Neural progenitor cell (in vitro differentiated cells): ENCODE measurements at regions not wholly inside any gene's neighbourhood (a gene's known extent, or its start where the extent isn't known, plus 50 kb on each side); places are given as distances from the start of the nearest gene placed in this dataset.

ENCODE experiments used
- DNase-seq: peaks from one replicate; pipeline ENCODE4 v3.0.0-alpha.2; 2016; ENCODE audit warnings: low spot score
- H2AFZ ChIP-seq: fragments of 200-600 bp; sonication (generic); replicated peaks from 2 replicates; pipeline ENCODE4 v1.6.1; 2016; ENCODE audit warnings: antibody characterized with exemption
- H3F3A ChIP-seq: fragments of 200-600 bp; sonication (generic); 2 replicates; pipeline ENCODE4 v1.6.1; 2016; ENCODE audit warnings: antibody characterized with exemption, low read depth
- H3K27ac ChIP-seq: fragments of 200-600 bp; sonication (generic); 2 replicates; pipeline ENCODE4 v1.5.1; 2016; ENCODE audit warnings: mild to moderate bottlenecking
- H3K27me3 ChIP-seq: fragments of 200-600 bp; sonication (generic); 2 replicates; pipeline ENCODE4 v1.6.1; 2016; ENCODE audit warnings: mild to moderate bottlenecking, moderate library complexity
- H3K36me3 ChIP-seq: fragments of 200-600 bp; sonication (generic); 2 replicates; pipeline ENCODE4 v1.5.1; 2016
- H3K4me1 ChIP-seq: fragments of 200-600 bp; sonication (generic); 2 replicates; pipeline ENCODE4 v1.6.1; 2016; ENCODE audit warnings: mixed run types
- H3K4me2 ChIP-seq: fragments of 200-600 bp; sonication (generic); 2 replicates; pipeline ENCODE4 v1.6.1; 2016
- H3K4me3 ChIP-seq: fragments of 200-600 bp; sonication (generic); 2 replicates; pipeline ENCODE4 v1.5.1; 2016
- H3K79me2 ChIP-seq: fragments of 200-600 bp; sonication (generic); 2 replicates; pipeline ENCODE4 v1.6.1; 2016; ENCODE audit warnings: low read depth
- H3K9ac ChIP-seq: fragments of 200-600 bp; sonication (generic); 2 replicates; pipeline ENCODE4 v1.6.1; 2016
- H3K9me3 ChIP-seq: fragments of 200-600 bp; sonication (generic); 2 replicates; pipeline ENCODE4 v1.5.1; 2016; ENCODE audit warnings: low read depth
- H4K20me1 ChIP-seq: fragments of 200-600 bp; sonication (generic); 2 replicates; pipeline ENCODE4 v1.6.1; 2016; ENCODE audit warnings: low read depth
- H3K27ac Mint-ChIP-seq: 3 replicates; pipeline ENCODE4 v1.8.0; 2021; ENCODE audit warnings: mixed read lengths
- H3K27me3 Mint-ChIP-seq: 2 replicates; pipeline ENCODE4 v1.8.0; 2022; ENCODE audit warnings: low read depth, mild to moderate bottlenecking, inconsistent platforms, moderate library complexity, mixed read lengths; ENCODE audit not compliant: insufficient read depth
- H3K36me3 Mint-ChIP-seq: 3 replicates; pipeline ENCODE4 v1.8.0; 2021; ENCODE audit warnings: mixed read lengths
- H3K4me1 Mint-ChIP-seq: 3 replicates; pipeline ENCODE4 v1.8.0; 2021; ENCODE audit warnings: mixed read lengths
- H3K4me3 Mint-ChIP-seq: 3 replicates; pipeline ENCODE4 v1.8.0; 2021; ENCODE audit warnings: mild to moderate bottlenecking, moderate library complexity, mixed read lengths
- H3K9me3 Mint-ChIP-seq: 3 replicates; pipeline ENCODE4 v1.8.0; 2020; ENCODE audit warnings: mixed read lengths
- CTCF ChIP-seq: fragments of 200-600 bp; sonication (generic); IDR thresholded peaks from 2 replicates; pipeline ENCODE4 v1.5.1; 2017; ENCODE audit warnings: antibody characterized with exemption, mild to moderate bottlenecking
- EZH2 ChIP-seq: fragments of 200-600 bp; sonication (generic); IDR thresholded peaks from 2 replicates; pipeline ENCODE4 v1.6.1; 2017; ENCODE audit warnings: antibody characterized with exemption, mild to moderate bottlenecking, moderate library complexity
- EZH2phosphoT487 ChIP-seq: fragments of 200-600 bp; sonication (generic); IDR thresholded peaks from 2 replicates; pipeline ENCODE4 v1.6.1; 2017; ENCODE audit warnings: antibody characterized with exemption

- Histone ChIP-seq H3K27ac (no peak overlapping the region), H3K4me1 (no peaks in the 10 kb centered on the region), H3K36me3 (no peaks in the 10 kb centered on the region), H3F3A (no peaks in the 10 kb centered on the region), H2AFZ (no peak overlapping the region), H3K9me3 (no peaks in the 10 kb centered on the region), H3K4me3 (no peak overlapping the region), H4K20me1 (no peaks in the 10 kb centered on the region), H3K4me2 (no peak overlapping the region), H3K27me3 (no peaks in the 10 kb centered on the region), H3K79me2 (no peaks in the 10 kb centered on the region), H3K9ac (no peak overlapping the region)
- Mint-ChIP-seq H3K4me3 (no peak overlapping the region), H3K27ac (no peak overlapping the region), H3K4me1 (no peaks in the 10 kb centered on the region), H3K9me3 (no peaks in the 10 kb centered on the region), H3K27me3 (no peaks in the 10 kb centered on the region), H3K36me3 (no peaks in the 10 kb centered on the region)
- no peak for TF ChIP-seq EZH2phosphoT487
- no peak for TF ChIP-seq CTCF
- no peak for TF ChIP-seq EZH2
- no peak for DNase-seq
Observed at GRCh38 chr2:146080925-146081324, 1561.0 kb upstream of the ZEB2 start.

GRCh38 chr2:146079216-146079615 lies 1559.3 kb upstream of the ZEB2 start:
- Mint-ChIP-seq H3K4me3 (no peak overlapping the region), H3K27ac (no peak overlapping the region), H3K9me3 (no peaks in the 10 kb centered on the region), H3K27me3 (no peaks in the 10 kb centered on the region), H3K4me1 (no peaks in the 10 kb centered on the region), H3K36me3 (no peaks in the 10 kb centered on the region)
- Histone ChIP-seq H3K9ac (no peak overlapping the region), H3K4me2 (no peak overlapping the region), H4K20me1 (no peaks in the 10 kb centered on the region), H3K27ac (no peak overlapping the region), H3K27me3 (no peaks in the 10 kb centered on the region), H3F3A (no peaks in the 10 kb centered on the region), H2AFZ (no peak overlapping the region), H3K9me3 (no peaks in the 10 kb centered on the region), H3K4me3 (no peak overlapping the region), H3K4me1 (no peaks in the 10 kb centered on the region), H3K79me2 (no peaks in the 10 kb centered on the region), H3K36me3 (no peaks in the 10 kb centered on the region)
- DNase-seq: no peak
- TF ChIP-seq EZH2phosphoT487 (no peak), EZH2 (no peak), CTCF (no peak)

GRCh38 chr2:146077156-146077555 lies 1557.2 kb upstream of the ZEB2 start:
- Mint-ChIP-seq H3K4me3 (no peak overlapping the region), H3K36me3 (no peaks in the 10 kb centered on the region), H3K27ac (no peak overlapping the region), H3K27me3 (peaks cover 2% of the 10 kb centered on the region), H3K9me3 (no peaks in the 10 kb centered on the region), H3K4me1 (no peaks in the 10 kb centered on the region)
- H3F3A ChIP-seq: no peaks in the 10 kb centered on the region
- H4K20me1 ChIP-seq: no peaks in the 10 kb centered on the region
- no peaks in the 10 kb centered on the region for H3K4me1 ChIP-seq
- TF ChIP-seq EZH2phosphoT487: no peak
- TF ChIP-seq EZH2: no peak
- no peak for TF ChIP-seq CTCF
- H3K27ac ChIP-seq: no peak overlapping the region
- H3K36me3 ChIP-seq: no peaks in the 10 kb centered on the region
- no peak overlapping the region for H3K9ac ChIP-seq
- H3K9me3 ChIP-seq: no peaks in the 10 kb centered on the region
- no peaks in the 10 kb centered on the region for H3K79me2 ChIP-seq
- H3K4me2 ChIP-seq: no peak overlapping the region
- H2AFZ ChIP-seq: no peak overlapping the region
- no peak for DNase-seq
- H3K27me3 ChIP-seq: no peaks in the 10 kb centered on the region
- no peak overlapping the region for H3K4me3 ChIP-seq

GRCh38 chr2:146068051-146068450 lies 1548.1 kb upstream of the ZEB2 start:
- peaks cover 10% of the 10 kb centered on the region for H3K9me3 ChIP-seq
- H3K27me3 ChIP-seq: no peaks in the 10 kb centered on the region
- H3K4me3 ChIP-seq: no peak overlapping the region
- H3K9ac ChIP-seq: no peak overlapping the region
- peaks cover 4% of the 10 kb centered on the region for H3K36me3 ChIP-seq
- no peaks in the 10 kb centered on the region for H3K4me1 ChIP-seq
- H3F3A ChIP-seq: no peaks in the 10 kb centered on the region
- no peaks in the 10 kb centered on the region for H3K79me2 ChIP-seq
- no peak for DNase-seq
- H3K27ac Mint-ChIP-seq: no peak overlapping the region
- H3K9me3 Mint-ChIP-seq: peaks cover 14% of the 10 kb centered on the region
- H3K27ac ChIP-seq: no peak overlapping the region
- no peak overlapping the region for H3K4me2 ChIP-seq
- no peak overlapping the region for H3K4me3 Mint-ChIP-seq
- no peak overlapping the region for H2AFZ ChIP-seq
- H3K4me1 Mint-ChIP-seq: no peaks in the 10 kb centered on the region
- peaks cover 5% of the 10 kb centered on the region for H3K27me3 Mint-ChIP-seq
- no peaks in the 10 kb centered on the region for H3K36me3 Mint-ChIP-seq
- no peak for TF ChIP-seq CTCF
- TF ChIP-seq EZH2: no peak
- TF ChIP-seq EZH2phosphoT487: no peak
- H4K20me1 ChIP-seq: no peaks in the 10 kb centered on the region
